ENCODE measurements at regions not wholly inside any gene's neighbourhood (a gene's known extent, or its start where the extent isn't known, plus 50 kb on each side); places are given as distances from the start of the nearest gene placed in this dataset.

- Histone ChIP-seq H3K4me3 (no peak overlapping the region), H3K9me3 (no peaks in the 10 kb centered on the region), H3K36me3 (no peaks in the 10 kb centered on the region), H3K4me1 (no peaks in the 10 kb centered on the region), H3K27ac (no peak overlapping the region), H3K27me3 (no peaks in the 10 kb centered on the region)
- no peak for DNase-seq (ENCODE audit: low spot score in 2 of 2)
- no peak for TF ChIP-seq POLR2A (IDR thresholded peaks at IDR 0.05)
- no peak for TF ChIP-seq POLR2AphosphoS5 (IDR thresholded peaks at IDR 0.05)
- no peak for TF ChIP-seq EP300 (IDR thresholded peaks at IDR 0.05)
- TF ChIP-seq CTCF (IDR thresholded peaks at IDR 0.05), result no peak
- 97% methylated on average over 4 of the region's 4 CpGs for WGBS
Measured at GRCh38 chr13:107185889-107186288, 618.0 kb upstream of the ARGLU1 start.

GRCh38 chr13:107170270-107170931 lies 602.5 kb upstream of the ARGLU1 start:
- 85% methylated on average over 12 of the region's 12 CpGs for WGBS
- TF ChIP-seq CTCF (IDR thresholded peaks at IDR 0.05) (no peak), EP300 (IDR thresholded peaks at IDR 0.05) (no peak), POLR2A (IDR thresholded peaks at IDR 0.05) (no peak), POLR2AphosphoS5 (IDR thresholded peaks at IDR 0.05) (no peak)
- no peak overlapping the region for H3K4me3 ChIP-seq
- H3K4me1 ChIP-seq, result no peaks in the 10 kb centered on the region
- DNase-seq (ENCODE audit: low spot score in 2 of 2), result no peak
- H3K36me3 ChIP-seq, result no peaks in the 10 kb centered on the region
- no peaks in the 10 kb centered on the region for H3K27me3 ChIP-seq
- H3K9me3 ChIP-seq, result no peaks in the 10 kb centered on the region
- no peak overlapping the region for H3K27ac ChIP-seq

GRCh38 chr13:107157271-107157670 lies 589.3 kb upstream of the ARGLU1 start:
- no peak for TF ChIP-seq POLR2AphosphoS5 (IDR thresholded peaks at IDR 0.05)
- TF ChIP-seq POLR2A (IDR thresholded peaks at IDR 0.05), result no peak
- no peak for TF ChIP-seq CTCF (IDR thresholded peaks at IDR 0.05)
- no peak for TF ChIP-seq EP300 (IDR thresholded peaks at IDR 0.05)
- WGBS, result 28% methylated on average over 2 of the region's 2 CpGs
- Histone ChIP-seq H3K27me3 (no peaks in the 10 kb centered on the region), H3K4me1 (no peaks in the 10 kb centered on the region), H3K36me3 (no peaks in the 10 kb centered on the region), H3K9me3 (no peaks in the 10 kb centered on the region), H3K27ac (no peak overlapping the region), H3K4me3 (no peak overlapping the region)
- no peak for DNase-seq (ENCODE audit: low spot score in 2 of 2)

GRCh38 chr13:107144432-107144831 lies 576.5 kb upstream of the ARGLU1 start:
- H3K4me3 ChIP-seq, result no peak overlapping the region
- H3K36me3 ChIP-seq, result no peaks in the 10 kb centered on the region
- H3K4me1 ChIP-seq, result no peaks in the 10 kb centered on the region
- H3K9me3 ChIP-seq, result no peaks in the 10 kb centered on the region
- no peak for DNase-seq (ENCODE audit: low spot score in 2 of 2)
- no peak overlapping the region for H3K27ac ChIP-seq
- TF ChIP-seq POLR2AphosphoS5 (IDR thresholded peaks at IDR 0.05) (no peak), EP300 (IDR thresholded peaks at IDR 0.05) (no peak), POLR2A (IDR thresholded peaks at IDR 0.05) (no peak), CTCF (IDR thresholded peaks at IDR 0.05) (no peak)
- H3K27me3 ChIP-seq, result no peaks in the 10 kb centered on the region

- 77% methylated on average over 3 of the region's 3 CpGs for WGBS
Measured at GRCh38 chr13:107141767-107142166, 573.8 kb upstream of the ARGLU1 start.

More at GRCh38 chr13:107141767-107142166, 573.8 kb upstream of the ARGLU1 start:
- no peaks in the 10 kb centered on the region for H3K9me3 ChIP-seq
- TF ChIP-seq EP300 (IDR thresholded peaks at IDR 0.05), result no peak
- TF ChIP-seq CTCF (IDR thresholded peaks at IDR 0.05), result no peak
- TF ChIP-seq POLR2A (IDR thresholded peaks at IDR 0.05), result no peak
- no peak for TF ChIP-seq POLR2AphosphoS5 (IDR thresholded peaks at IDR 0.05)
- H3K4me1 ChIP-seq, result peaks cover 10% of the 10 kb centered on the region
- H3K36me3 ChIP-seq, result no peaks in the 10 kb centered on the region
- no peaks in the 10 kb centered on the region for H3K27me3 ChIP-seq
- H3K27ac ChIP-seq, result no peak overlapping the region
- no peak overlapping the region for H3K4me3 ChIP-seq
- DNase-seq (ENCODE audit: low spot score in 2 of 2), result no peak
